GM19324 (cell line): ENCODE measurements at regions not wholly inside any gene's neighbourhood (a gene's known extent, or its start where the extent isn't known, plus 50 kb on each side); places are given as distances from the start of the nearest gene placed in this dataset.

Experiments used
- ATAC-seq: cut with Tn5 transposase; IDR thresholded peaks from one replicate; pipeline ENCODE4 v1.9.1; 2021; ENCODE audit warnings: mild to moderate bottlenecking, moderate library complexity; ENCODE audit not compliant: unreplicated experiment, low FRiP score

DNA sequence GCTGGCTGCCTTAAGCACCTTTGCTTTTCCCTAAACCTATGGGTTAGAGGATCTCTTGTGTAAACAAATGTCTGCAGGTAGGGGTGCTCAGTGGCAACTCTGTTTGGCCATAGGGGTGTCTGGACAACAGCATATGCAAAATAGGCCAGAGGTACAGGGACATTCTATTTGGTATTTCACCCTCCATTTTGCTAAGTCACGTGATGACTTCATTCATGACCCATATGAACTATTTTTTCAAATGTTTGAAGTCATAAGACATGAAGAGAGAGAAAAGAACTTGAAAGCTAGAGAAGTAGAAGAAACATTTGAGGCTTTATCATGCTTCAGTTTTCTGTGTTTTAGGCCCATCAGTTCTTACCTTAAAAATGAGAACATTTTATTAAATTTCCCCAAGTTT, 370.2 kb downstream of the GADD45G start:
- ATAC-seq = no peak

DNA sequence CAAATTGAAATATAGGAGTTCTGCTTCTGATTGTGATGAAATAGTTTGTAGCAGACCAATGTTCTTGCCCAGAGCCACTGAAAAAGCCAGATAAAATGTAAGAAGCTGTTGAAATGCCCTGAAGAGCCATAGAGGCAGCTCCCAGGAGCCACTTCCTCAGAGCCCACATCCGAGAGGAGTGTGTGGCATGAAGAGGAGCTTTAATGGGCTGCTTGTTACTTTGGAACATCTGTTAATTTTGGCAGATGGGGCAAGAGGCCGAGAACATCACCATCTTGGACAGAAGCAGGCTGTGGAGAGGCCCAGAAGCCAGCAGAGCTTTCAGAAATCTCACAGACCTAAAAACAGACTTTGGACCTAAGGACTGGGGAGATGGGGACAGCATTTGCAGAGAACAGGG, 370.8 kb downstream of the GADD45G start:
- no peak for ATAC-seq

- ATAC-seq = no peak
These were observed 373.4 kb downstream of the GADD45G start for GRCh38 chr9:89978185-89978584.

DNA sequence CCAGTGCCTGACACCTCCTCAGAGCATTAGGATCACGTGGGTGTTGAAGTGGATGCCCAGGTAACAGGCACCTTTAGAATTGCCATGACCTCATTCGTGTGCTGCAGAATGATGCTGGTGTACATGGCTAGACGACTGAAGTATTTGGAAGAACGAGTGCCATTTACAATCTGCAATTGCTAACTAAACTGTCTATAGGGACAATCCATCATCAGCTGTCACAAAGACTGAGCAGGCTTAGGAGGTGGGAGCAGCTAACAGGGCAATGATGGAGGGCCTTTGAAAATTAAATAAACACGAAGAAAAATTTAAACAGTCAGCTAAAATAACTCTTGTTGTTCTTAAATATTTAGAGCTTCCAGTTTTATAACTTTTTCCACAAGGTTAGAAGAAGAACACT, 375.8 kb downstream of the GADD45G start:
- ATAC-seq = no peak

GRCh38 chr9:89982016-89982415, 377.2 kb downstream of the GADD45G start:
- no peak for ATAC-seq

DNA sequence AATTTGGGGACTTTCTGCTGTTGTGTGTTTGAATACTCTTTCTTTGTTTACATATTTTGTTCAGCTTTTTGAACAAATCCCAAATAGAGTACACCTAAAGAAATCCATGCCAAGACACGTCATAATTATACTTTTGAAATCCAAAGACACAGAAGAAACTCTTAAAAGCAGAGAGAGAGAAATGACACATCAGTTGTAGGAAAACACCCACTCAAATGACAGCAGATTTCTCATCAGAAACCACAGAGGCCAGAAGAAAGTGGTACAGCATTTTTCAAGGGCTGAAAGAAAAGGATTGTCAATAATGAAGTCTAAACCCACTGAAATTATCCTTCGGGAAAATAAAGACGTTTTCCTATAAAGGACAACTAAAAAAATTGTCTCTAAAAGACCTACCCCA, 378.6 kb downstream of the GADD45G start:
- no peak for ATAC-seq

GRCh38 chr9:89984214-89984613, 379.4 kb downstream of the GADD45G start:
- no peak for ATAC-seq

GRCh38 chr9:89985068-89985467, 380.3 kb downstream of the GADD45G start:
- no peak for ATAC-seq

- ATAC-seq = no peak
These were observed 381.4 kb downstream of the GADD45G start for GRCh38 chr9:89986190-89986589.

DNA sequence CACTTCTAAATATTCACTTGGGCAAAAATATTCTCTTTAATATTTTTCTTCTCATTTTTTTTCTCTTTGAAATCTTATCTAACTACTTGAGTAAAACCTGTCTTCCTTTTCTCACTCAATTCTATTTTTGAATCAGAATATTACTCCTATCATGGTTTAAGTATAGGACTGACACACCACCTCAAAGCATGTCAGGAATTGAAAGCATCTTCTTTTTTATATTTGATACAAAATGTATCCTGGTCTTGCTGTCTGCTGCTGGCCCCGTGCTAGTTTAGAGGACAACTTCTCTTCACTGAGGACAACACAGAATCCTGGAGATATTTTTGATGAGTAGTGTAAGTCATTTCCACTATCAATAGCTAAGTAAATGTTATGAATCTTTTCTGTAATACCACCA, 383.6 kb downstream of the GADD45G start:
- no peak for ATAC-seq

DNA sequence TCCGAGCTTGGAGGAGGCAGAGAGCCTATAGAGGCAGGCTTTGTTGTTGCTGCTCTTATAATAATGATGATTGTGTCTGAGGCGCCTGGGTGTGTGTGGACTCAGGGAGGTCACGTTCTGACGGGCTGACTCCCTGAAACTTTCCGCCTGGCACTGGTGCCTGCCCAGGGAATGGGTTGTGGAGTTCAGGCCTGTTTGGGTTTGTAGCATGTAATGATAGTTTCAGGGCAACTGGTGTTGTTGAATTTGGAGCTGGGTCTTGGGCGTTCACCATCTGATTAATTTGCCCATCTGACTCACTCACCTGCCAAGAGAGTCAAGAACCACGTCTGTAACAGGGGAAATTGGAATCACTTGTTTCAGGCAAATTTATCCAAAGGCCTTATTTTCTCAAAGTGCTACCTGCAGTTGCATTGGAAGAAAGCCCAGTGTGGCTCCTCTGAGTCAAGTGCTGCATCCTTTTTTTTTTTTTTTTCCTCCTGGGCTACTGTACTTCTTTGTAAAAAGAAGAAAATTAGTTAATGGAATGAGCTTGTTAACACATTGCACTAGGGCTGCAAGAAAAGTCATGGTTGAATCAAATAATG, 386.5 kb downstream of the GADD45G start:
- no peak for ATAC-seq

GRCh38 chr9:89992326-89993198, 387.8 kb downstream of the GADD45G start:
- no peak for ATAC-seq

DNA sequence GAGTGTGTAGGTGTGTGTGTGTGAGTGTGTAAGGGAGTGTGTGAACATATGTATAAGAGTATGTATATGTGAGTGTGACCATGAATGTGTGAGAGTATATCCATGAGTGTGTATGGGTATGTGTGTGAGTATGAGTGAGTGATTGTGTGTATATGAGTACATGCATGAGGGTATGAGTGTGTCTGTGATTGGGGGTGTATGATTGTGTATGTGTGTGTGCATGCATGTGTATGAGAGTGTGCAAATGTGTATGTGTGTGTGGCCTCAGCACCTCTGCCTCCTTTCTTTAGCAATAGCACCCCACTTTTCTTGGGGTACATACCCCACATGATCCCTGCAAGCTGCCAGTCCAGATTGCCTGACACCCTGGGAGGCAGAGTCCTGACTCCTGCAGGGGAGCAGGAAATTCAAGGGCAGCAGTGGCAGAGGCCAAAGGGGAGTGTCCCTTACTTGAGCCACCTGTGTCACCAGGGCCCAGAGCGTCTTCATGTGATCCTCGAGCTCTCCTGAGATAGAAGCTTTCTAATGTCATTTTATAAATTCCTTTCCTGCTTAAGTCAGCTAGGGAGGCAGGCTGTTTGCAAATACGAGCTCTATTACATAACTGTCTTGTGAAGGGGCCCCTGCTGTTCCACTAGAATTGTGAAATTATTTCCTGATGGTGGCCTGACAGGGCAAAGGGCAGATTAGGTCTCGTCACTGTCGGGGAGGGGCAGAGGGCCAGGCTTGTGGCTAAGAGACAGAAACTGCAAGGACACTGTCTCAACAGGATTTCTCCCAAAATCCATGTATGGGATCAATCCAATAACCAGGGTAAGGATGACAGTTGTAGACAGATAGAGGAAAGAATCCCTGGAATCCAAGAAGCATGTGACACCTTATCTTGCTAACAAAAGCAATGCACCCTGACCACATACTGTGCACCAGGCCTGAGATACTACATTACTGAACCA, 389.1 kb downstream of the GADD45G start:
- no peak for ATAC-seq

GRCh38 chr9:89994988-89995613, 390.3 kb downstream of the GADD45G start:
- no peak for ATAC-seq

GRCh38 chr9:89996116-89996515, 391.3 kb downstream of the GADD45G start:
- no peak for ATAC-seq

DNA sequence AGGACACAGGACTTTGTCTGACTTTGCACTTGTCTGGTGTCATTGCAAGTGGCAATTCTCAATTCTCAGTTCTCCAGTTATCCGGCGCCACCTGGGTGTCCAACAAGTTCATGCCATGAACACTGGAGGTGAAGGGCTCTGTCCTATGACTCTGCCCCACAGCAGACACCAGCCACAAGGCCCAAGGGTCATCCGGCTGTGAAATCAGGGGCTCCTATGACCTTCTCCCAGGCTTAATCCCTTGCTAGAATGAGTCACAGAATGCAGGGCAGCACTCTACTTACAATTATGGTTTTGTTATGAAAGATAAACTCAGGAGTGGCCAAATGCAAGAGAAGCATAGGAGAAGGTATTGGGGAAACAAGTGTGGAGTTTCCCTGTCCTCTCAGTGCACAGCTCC, 392.0 kb downstream of the GADD45G start:
- no peak for ATAC-seq

GRCh38 chr9:89998633-89999032, 393.8 kb downstream of the GADD45G start:
- no peak for ATAC-seq

DNA sequence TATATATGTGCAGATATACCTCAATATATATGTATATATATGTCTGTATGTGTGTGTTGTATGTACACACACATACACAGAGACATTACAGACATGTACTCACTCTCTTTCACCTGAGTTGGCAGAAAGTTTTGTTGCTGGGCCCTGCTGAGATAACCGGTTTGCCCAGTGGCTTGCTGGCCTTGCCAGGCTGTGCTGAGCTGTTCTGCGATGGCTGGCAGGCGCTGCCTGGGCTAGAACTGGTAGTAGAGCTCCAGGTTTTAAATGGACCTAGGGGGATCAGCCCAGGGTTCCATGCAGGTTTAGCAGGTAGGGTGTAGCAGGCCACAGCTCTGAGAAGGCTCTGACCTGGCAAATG, 394.3 kb downstream of the GADD45G start:
- ATAC-seq = no peak

GRCh38 chr9:89999534-90000370, 394.9 kb downstream of the GADD45G start:
- peak; percentile 86 for ATAC-seq

- no peak for ATAC-seq
These were observed 396.1 kb downstream of the GADD45G start for GRCh38 chr9:90000925-90001324.
